IMR-90 (cell line): ENCODE measurements at regions not wholly inside any gene's neighbourhood (a gene's known extent, or its start where the extent isn't known, plus 50 kb on each side); places are given as distances from the start of the nearest gene placed in this dataset.

ENCODE experiments used
- RCOR1 ChIP-seq: IDR thresholded peaks from 2 replicates; pipeline ENCODE4 v1.6.1; 2012; ENCODE audit warnings: mild to moderate bottlenecking, low read length, improper control_type of control experiment; ENCODE audit not compliant: insufficient replicate concordance
- TF ChIP-seq, protein P1 (sequence below): conservative IDR thresholded peaks from 2 replicates; pipeline ENCODE4 v1.5.1; 2012; ENCODE audit warnings: mild to moderate bottlenecking, low read depth, low read length, improper control_type of control experiment

- TF ChIP-seq, protein P1, sequence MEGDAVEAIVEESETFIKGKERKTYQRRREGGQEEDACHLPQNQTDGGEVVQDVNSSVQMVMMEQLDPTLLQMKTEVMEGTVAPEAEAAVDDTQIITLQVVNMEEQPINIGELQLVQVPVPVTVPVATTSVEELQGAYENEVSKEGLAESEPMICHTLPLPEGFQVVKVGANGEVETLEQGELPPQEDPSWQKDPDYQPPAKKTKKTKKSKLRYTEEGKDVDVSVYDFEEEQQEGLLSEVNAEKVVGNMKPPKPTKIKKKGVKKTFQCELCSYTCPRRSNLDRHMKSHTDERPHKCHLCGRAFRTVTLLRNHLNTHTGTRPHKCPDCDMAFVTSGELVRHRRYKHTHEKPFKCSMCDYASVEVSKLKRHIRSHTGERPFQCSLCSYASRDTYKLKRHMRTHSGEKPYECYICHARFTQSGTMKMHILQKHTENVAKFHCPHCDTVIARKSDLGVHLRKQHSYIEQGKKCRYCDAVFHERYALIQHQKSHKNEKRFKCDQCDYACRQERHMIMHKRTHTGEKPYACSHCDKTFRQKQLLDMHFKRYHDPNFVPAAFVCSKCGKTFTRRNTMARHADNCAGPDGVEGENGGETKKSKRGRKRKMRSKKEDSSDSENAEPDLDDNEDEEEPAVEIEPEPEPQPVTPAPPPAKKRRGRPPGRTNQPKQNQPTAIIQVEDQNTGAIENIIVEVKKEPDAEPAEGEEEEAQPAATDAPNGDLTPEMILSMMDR = no peak
- no peak for TF ChIP-seq RCOR1
Measured at GRCh38 chr3:6542795-6543194, 318.1 kb upstream of the GRM7 start.
